ENCODE measurements at regions not wholly inside any gene's neighbourhood (a gene's known extent, or its start where the extent isn't known, plus 50 kb on each side); places are given as distances from the start of the nearest gene placed in this dataset.

DNA sequence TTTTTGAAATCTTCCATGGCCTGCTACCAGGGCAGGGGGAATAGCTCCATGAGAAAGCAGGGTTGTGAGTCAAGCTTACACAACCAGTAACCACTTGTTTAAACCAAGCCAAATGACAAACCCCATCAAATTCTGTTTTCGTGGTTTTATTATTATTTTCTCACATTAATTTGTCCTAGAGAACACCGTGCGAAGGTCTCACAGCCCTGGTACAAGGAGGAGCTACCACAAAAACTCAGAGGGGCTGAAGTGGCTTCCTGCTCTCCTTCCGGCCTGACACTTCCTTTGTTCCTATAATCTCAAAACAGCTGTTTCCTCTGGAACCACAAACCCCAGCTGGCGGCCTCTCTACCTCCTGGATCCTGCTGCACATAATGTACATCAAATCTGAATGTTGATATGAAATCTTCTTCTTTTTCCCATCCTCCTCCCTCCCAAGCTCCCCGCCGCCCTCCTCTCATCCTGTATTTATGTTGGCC lies 375.9 kb downstream of the MCTP2 start:
- no peak for DNase-seq

DNA sequence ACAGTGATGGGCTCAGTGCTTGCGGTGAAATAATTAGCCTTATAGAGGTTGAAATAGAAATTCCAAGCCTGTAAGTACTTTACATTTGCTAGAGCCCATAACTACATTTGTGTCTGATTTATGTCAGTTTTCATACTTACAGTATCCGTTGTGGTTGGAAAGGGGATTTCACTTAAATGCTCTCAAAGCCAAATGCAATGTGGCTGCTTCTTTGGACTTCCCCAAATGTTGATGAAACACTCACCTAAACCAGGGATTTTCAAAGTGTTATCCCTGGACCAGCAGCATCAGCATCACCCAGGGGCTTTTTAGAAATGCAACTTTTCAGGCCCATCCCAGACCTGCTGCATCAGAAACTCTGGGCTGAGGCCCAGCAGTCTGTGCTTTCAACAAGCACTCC lies 378.7 kb downstream of the MCTP2 start:
- no peak for DNase-seq

DNA sequence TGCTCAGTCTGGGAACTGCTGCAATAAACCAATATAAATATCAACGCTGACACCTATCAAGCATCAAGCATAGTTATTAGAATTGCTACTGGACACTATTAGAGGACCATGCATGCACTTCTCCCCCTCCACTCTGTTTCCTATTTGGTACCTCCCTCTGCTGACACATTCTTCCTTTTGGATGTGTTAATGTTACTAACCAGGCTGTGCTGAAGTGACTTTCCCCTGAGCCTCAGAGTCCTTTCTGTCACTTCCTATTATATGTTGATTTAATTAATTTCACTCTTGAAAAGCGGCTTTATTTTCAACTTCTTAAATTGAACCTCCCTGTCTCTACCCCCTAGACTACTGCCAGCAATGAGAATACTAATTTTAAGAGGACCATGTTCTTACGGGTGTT lies 379.1 kb downstream of the MCTP2 start:
- DNase-seq, result no peak

DNA sequence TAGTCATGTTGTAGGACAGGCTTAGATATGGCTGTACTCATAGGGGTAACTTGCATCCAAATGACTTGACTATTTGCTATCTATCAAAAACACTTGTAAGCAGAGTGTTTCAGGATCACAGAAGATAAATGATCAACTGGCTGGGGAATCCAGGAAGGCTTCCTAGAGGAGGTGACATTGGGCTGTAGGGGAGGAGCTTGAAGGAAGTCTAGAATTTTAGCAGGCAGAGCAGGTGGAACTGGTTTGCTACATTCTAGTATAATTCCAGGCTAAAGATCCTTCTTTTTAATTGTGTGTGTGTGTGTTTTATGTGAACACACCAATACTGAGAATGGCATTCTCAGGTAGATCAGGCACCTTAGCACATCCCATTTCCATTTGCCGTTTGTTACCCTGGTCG lies 380.3 kb downstream of the MCTP2 start:
- no peak for DNase-seq

DNA sequence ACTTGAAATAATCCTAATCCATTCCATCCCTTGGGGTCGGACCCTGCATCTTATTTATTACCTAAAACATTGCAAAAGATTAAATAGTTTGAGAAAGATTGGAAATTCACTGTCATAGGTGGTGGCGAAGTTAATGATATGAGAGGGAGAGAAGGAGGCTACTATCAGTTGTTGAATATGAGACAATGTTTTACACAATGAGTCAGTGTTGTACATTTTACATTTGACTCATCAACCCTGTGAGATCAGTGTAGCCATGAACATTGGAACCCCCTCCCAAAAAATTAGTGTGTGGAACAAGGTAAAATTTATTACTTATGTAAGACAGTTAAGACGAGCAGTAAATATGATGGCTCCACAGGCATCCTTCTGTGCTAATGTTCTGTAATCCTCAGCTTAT lies 384.3 kb downstream of the MCTP2 start:
- DNase-seq, result no peak

DNA sequence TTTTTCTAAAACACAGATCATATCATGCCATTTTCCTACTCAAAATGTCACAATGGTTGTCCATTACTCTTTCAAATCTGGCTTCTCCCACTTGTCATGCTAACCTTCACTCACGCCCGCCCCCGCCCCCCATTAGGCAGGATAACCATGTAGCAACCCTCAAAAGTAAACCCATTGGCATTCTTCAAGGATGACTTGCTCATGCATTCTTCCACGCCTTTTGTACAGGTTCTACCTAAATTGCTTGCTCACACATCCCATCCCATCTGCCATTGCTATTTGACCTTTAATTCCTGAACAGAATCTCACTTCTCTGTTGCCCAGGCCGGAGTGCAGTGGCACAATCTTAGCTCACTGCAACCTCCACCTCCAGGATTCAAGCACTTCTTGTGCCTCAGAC lies 389.3 kb downstream of the MCTP2 start:
- no peak for DNase-seq

DNA sequence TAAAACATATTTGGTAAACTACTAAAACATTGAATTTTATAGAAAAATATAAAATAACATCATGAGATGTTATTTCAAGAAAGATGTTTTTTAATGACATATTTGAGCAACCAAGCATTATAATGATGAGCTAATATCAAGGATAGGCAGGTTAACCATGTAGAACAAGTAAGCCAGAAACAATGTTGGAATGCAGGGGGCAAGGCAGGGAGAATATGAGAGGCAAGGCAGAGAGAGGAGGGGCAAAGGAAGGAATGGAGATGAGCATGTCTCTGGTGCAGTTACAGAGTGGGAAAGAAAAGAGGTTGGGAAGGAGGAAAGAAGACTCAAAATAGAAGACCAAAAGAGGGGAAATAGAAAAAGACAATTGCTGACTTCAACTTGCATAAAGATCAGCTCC lies 390.4 kb downstream of the MCTP2 start:
- DNase-seq, result no peak

DNA sequence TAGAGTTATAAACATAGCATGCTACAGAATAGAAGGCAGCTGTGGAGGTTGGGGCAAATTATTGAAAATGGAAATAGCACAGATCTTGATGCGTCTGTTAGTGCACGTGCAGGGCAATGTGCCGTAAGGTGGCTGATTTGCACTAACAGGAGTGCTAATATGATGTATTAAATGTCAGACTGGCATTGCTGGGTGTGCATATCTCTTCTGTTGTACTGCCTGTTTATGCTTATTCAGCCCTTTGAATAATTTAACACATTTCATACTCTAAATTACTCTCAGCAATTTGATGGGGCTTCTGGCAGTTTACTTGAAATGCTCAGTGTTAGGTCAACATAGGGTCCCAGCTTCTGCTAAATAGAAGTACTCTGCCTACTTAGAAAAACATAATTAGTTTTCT lies 395.6 kb downstream of the MCTP2 start:
- DNase-seq, result no peak

DNA sequence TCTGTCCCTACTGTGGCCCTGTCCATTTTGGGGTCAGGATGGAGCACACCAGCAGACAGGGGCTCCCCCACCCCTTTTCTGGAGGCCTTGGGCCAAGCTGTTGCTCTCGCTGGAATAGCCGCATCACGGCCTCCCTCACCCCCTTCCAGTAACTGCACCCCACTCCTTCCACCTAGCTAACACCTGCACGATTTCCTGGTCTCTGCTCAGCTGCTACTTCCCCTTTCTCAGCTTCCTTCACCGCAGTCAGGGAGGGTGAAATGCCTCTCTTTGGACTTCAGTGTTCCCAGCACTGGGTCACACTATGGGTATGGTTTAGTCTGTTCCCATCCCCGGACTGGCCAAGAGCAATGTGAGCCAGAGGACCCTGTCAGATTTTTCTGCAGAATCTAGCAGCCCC lies 400.2 kb downstream of the MCTP2 start:
- DNase-seq, result no peak

DNA sequence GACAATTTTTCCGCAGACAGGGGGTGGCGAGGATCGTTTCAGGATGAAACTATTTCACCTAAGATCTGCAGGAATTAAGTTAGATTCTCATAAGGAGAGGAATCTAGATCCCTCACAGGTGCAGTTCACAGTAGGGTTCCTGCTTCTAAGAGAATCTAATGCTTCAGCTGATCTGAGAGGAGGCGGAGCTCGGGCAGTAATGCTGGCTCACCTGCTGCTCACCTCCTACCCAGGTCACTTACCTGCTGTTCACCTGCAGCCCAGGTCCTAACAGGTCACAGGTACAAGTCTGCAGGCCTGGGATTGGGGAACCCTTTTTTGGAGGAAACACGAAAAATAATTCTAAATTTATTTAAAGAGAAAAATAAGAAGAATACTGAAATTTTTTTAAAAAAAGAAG lies 406.8 kb downstream of the MCTP2 start:
- no peak for DNase-seq

DNA sequence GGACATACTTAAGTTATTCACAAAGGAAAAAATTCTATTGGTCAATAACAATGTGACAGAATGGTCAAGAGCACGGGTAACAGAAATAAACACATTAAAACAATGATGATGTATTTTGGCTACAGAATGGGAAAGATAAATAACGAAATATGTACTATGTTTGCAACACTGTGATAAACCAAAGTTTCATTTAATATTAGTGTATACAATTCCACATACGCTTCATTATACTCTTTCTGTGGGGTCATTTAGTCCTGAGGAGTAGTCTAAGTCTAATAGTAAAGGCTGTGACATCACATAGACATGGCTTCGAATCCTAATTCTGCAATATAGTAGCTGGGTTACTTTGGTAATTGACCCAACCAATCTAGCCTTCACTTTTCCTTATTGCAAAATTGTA lies 408.3 kb downstream of the MCTP2 start:
- DNase-seq, result no peak

DNA sequence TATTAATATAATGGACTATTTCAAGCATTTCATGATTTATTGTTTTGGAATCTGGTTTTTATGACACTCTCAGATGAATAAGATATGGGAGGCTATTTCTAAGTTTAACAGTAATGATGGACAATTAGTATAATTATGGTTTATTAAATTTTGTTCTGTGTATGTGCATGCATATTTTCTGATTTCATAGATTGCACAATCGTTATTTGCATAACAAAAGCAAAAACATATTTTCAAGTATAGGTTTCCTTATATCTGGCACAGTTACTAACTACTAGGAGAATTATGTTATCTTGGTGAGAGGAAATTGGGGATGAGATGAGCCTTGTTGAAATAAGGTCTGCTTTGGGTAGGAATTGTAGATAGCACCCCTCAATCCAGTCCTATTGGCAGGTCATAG lies 413.1 kb downstream of the MCTP2 start:
- no peak for DNase-seq

DNA sequence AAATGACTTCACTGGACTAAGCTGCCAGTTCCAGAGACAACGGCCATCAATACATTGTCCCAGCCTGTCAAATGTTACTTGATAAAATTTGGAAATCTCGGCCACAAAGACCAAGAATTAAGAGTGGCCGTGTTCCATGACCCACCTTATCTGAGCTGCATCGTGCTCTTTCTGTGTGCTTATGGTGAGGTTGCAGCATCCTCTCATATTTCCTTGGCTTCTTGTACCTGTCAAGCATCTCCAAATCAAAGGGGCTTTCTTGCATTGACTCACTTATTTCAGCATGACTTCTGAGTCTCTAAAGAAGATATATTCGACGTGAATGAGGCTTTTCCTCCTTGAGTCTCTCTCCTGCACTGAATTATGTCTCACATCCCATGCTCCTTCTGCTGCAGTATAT lies 421.7 kb downstream of the MCTP2 start:
- DNase-seq, result no peak

DNA sequence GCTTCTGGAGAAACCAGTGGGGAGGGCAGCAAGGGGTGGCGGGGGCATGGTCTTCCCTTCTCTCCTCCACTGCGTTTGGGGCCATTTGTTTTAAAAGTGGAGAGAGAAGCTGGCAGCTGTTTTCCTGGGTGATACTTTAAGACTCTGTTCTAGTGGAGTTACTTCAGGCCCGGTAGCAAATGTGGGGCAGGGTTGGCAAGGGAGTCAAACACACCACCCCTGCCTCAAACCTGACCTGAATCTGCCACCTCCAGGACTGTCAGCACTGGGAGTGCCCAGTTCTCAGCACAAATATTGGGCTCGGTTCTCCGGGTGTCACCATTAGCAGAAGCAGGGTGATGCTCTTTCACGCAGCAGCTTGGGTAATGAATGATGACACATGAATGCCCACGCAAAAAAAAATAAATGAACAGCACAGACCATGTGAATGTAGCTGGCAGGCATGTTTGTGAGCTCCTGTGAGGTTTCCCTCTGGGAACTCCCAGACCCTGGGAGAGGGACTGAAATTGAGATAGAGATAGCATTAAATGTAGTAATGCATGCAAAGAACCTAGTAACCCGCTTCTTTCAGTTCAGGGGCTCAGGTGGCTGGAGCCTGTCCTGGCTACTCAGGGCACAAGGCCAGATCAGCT lies 424.0 kb downstream of the MCTP2 start:
- no peak for DNase-seq

DNA sequence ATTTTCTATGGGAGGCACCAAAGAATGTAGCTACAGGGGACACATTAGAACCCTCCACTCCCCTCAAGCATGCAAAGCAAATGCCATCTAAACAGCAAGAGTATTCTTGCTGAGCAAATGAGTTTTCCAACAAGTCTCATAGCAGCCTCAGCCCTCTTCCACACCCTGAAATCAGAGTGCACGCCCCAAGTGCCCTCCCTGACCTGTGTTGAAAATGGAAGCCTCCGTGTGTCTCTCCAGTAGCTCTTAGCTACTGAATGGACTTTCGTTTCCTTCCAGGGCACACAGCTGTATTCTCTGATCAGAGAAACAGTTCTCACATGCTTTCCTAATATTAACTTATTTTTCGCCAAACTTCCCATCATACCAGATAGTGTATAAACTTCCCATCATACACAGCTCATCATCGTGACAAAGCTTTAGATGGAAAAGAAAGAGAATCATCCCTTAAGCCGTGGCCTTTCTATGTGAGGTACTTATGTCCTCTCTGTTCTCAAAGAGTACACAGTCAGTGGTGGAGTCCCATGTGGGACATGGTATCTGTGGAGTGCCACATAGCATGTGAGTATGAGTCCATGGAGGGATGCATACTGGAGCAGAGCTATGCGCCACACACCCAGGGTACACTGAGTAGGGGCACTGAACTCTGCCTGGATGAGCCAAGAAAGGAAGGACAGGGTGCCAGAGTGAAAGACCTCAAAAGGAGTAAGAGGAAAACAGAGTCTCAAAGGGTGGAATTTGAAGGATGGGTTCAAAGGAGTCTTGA lies 434.5 kb downstream of the MCTP2 start:
- no peak for DNase-seq

DNA sequence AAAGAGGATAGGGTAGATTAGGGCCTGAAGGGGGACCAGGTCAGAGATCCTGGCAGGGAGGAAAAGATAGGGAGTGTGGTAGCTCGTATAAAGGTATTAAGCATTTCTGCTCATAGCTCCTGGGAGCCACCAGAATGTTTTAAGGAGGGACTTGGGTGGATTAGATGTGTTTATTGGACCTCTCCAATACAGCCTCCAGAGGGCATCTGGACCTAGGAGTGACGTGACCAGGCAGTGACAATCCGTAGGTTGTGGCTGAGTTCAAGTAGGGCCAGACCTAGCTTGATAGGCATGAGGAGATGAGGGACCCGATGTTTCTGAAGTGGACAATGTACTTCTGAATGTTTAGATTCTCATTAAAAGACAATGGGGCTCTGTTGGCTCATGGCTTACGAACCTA lies 435.2 kb downstream of the MCTP2 start:
- DNase-seq, result no peak

DNA sequence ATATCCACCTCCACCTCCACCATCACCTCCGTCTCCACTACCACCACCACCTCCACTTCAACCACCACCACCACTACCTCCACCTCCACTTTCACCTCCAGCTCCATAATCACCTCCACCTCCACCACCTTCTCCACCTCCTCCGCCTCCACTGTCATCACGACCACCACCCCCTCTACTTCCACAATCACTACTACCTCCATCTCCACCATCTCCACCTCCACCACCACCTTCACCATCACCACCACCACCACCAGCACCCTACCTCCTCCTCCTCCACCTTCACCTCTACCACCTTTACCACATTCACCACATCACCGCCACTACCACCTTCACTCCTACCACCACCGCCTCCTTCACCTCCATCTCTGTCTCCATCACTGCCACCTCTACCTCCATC lies 435.7 kb downstream of the MCTP2 start:
- DNase-seq, result no peak

DNA sequence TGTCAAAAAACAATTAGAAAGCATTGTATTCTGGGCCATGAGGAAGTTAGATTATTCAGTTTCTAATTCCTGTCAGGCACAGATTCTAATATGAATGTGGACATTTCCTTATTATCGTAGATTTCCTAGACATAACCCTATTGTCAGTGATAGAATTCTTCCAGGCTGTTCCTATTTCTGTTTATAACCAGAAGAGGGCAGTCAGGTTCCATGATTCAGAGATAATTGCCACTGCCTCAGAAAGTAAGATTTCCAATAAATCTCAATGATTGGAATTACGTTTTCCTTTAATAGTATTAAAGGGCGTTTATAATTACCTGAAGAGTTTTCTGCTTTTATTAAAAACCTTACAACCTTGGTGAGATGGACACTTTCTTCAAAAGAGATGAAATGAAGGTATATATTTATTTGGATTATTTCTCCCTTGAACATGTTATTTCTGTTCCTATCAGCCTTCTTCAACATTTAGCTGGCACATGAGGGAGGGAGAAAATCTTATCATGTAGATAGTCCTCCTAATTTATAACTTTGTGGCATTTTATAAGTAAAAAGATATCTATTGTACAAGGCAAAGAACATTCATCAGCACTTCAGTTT lies 439.2 kb downstream of the MCTP2 start:
- DNase-seq, result no peak

DNA sequence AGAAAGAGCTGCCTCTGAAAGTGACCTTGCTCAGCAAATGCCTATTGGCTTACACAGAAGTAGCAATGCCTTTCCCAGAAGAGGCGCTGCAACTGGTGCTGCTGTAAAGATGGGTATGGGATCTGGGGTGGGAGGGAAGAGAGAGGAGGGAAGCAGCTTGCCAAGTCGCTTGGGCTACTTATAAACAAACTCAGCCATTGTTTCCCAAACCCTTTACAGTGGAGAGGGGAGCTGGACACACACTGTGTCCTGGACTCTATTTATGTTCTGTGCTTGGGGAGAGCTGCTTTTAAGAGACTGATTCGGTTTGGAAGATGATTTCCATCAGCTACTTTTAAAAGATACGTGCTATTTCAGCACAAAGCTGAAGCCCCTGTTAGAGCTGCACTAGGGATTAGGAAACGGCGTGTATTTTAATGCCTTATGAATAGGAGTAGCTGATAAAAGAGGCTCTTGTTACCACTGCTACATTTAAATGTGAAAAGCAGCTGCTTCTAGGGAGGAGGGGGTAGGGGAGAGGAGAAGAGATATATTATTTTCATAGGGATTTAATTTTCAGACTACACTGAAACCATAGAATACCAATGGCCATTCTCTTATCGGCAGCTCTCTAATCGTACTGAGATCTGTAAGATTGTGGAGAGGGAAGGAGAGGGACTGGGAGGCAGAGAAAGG lies 440.6 kb downstream of the MCTP2 start:
- no peak for DNase-seq

DNA sequence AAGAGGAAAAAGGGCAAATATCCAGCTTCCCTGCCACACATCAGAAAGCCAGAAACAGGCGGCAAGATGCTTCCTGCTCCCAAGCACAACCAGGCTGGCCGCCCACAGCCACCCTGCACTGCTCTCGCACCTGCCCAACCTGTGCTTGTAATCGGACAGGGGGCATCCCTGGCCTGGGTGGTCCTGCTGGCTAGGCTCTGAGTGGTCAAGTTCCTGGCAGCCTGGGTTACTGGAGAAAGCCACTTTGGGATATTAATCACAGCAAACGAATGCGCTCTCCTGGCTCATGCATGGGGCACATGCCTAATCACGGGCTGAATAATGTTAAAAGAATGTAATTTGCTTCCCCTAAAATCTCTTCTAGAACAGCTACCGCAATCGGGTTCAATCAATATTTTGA lies 442.4 kb downstream of the MCTP2 start:
- no peak for DNase-seq

DNA sequence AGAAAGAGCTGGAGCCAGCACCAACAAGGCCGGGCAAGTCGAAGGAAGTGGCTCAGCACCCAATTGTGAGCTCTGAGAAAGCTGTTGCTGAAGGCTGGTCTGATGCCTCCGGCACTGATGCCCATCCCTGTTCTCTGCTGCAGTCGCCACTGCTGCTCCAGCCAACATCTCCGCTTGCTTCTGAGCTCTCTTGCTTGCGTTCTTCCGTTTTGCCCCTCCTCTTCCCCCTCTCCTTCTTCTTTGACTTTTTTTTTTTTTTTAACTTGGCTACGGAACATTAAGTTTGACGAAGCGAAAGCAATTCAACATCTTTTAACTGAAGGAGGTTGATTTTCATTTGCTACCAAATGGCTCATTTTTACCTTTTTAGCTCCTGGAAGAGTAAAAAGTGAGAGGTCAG lies 442.9 kb downstream of the MCTP2 start:
- no peak for DNase-seq

DNA sequence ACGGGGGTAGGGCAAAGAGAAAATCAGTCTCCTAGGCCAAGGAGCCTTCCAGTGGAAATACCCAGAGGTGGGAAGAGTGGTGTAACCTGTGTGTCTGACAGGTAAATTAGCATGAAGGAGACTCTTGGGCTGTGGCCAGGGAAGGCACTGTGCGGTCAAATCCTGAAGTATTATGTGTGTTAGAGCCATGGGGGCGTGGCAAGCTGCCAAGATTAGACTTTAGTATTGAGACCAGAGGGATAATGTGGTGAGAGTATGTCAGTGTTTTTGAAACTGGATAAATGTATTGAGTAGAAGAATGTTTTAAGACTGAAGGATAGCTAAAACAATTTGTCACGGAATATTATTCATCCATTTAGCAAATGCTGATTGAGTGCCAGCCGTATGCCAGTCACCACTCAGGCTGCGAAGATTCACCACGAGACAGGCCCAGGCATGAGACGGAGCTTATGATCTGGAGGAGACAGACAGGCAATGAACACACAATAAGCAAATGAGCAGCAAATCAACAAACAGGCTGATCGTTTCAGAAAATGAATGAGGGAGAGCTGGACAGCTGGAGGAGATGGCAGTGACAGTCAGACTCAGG lies 445.9 kb downstream of the MCTP2 start:
- DNase-seq, result no peak

DNA sequence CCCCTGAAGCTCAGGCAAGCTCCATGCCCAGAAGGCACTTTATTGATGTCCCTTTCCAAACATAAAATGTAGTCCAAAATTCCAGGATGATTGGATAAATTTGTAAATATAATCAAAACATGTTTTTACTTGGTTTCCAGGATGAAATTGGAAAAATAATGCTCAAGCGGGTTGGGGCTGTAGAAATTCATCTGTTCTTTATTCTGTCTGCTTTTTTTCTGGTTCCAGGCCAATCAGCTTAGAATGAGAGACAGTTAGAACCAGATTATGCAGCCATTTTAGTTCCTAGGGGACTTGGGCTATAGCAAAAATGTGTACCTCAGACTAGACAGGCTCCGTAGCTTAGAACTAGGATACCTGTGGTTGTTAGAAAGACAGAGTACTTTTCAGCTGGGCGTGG lies 450.8 kb downstream of the MCTP2 start:
- DNase-seq, result no peak

DNA sequence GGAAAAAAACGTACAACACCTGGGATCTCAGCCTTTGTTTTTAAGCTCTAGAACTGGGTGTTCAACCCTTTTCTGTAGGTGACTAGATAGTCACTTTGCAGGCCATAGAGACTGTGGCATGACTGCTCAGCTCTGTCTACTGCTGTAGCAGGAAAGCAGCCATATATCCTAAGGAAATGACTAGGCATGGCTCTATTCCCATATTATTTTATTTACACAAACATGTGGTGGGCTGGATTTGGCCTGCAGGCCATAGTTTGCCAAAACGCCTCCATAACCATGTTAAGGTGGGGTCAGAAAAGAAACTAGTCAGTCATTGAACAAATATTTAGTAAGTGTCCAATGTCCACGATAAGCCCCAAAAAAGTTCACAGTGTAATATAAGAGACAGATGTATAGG lies 452.5 kb downstream of the MCTP2 start:
- no peak for DNase-seq
